WTC11 (cell line): ENCODE measurements at regions not wholly inside any gene's neighbourhood (a gene's known extent, or its start where the extent isn't known, plus 50 kb on each side); places are given as distances from the start of the nearest gene placed in this dataset.

Experiments used
- ATAC-seq: fragments of 200-7000 bp; cut with Tn5 transposase; 2 replicates; pipeline ENCODE4 v1.10.0; 2021; ENCODE audit warnings: mild to moderate bottlenecking, moderate library complexity
- CTCF ChIA-PET: fragments of 300-600 bp; sonication (Branson Sonifier 250); formaldehyde crosslinking; loops from one replicate; lab custom pipeline; 2021; ENCODE audit warnings: antibody characterized with exemption; lab: Charles Lee
- POLR2A ChIA-PET: fragments of 350-600 bp; sonication (Branson Sonifier 250); formaldehyde crosslinking; loops from one replicate; lab custom pipeline; 2021; ENCODE audit warnings: antibody characterized with exemption; lab: Charles Lee
- DNase-seq: peaks from one replicate; pipeline ENCODE4 v3.0.0; 2021; ENCODE audit warnings: low spot score
- H3K27ac Mint-ChIP-seq: 2 replicates; pipeline ENCODE4 v1.8.0; 2021; ENCODE audit warnings: mixed read lengths
- H3K27me3 Mint-ChIP-seq: 2 replicates; pipeline ENCODE4 v1.8.0; 2021; ENCODE audit warnings: low read depth, mild to moderate bottlenecking, moderate library complexity, mixed read lengths
- H3K36me3 Mint-ChIP-seq: 2 replicates; pipeline ENCODE4 v1.8.0; 2021; ENCODE audit warnings: mixed read lengths
- H3K4me1 Mint-ChIP-seq: 2 replicates; pipeline ENCODE4 v1.8.0; 2022; ENCODE audit warnings: mixed read lengths
- H3K4me3 Mint-ChIP-seq: 2 replicates; pipeline ENCODE4 v1.8.0; 2021; ENCODE audit warnings: mild to moderate bottlenecking, moderate library complexity, mixed read lengths
- H3K9me3 Mint-ChIP-seq: 2 replicates; pipeline ENCODE4 v1.8.0; 2021; ENCODE audit warnings: mixed read lengths
- CREB1 ChIP-seq: sonication (generic); formaldehyde crosslinking; IDR thresholded peaks from 2 replicates; pipeline ENCODE4 v1.8.0; 2023; ENCODE audit warnings: mild to moderate bottlenecking, missing genetic modification reagents
- GABPB1 ChIP-seq: sonication (generic); formaldehyde crosslinking; IDR thresholded peaks from 2 replicates; pipeline ENCODE4 v1.8.1; 2023; ENCODE audit warnings: mild to moderate bottlenecking, missing genetic modification reagents
- GTF2I ChIP-seq: fragments of 250-450 bp; sonication (Bioruptor Pico); conservative IDR thresholded peaks from 2 replicates; pipeline ENCODE4 v1.4.0; 2021; ENCODE audit warnings: mild to moderate bottlenecking
- MXD4 ChIP-seq: fragments of 250-450 bp; sonication (Bioruptor Pico); IDR thresholded peaks from 2 replicates; pipeline ENCODE4 v1.8.0; 2021; ENCODE audit warnings: mild to moderate bottlenecking, moderate library complexity, borderline replicate concordance
- NFE2L1 ChIP-seq: sonication (generic); formaldehyde crosslinking; IDR thresholded peaks from 2 replicates; pipeline ENCODE4 v1.8.1; 2023; ENCODE audit warnings: missing genetic modification reagents
- RELA ChIP-seq: sonication (generic); formaldehyde crosslinking; IDR thresholded peaks from 2 replicates; pipeline ENCODE4 v1.8.1; 2022; ENCODE audit warnings: missing genetic modification reagents, mild to moderate bottlenecking, borderline replicate concordance
- SOX15 ChIP-seq: fragments of 250-450 bp; sonication (Bioruptor Pico); IDR thresholded peaks from 2 replicates; pipeline ENCODE4 v1.9.0; 2021; ENCODE audit warnings: mild to moderate bottlenecking
- TEAD1 ChIP-seq: sonication (generic); formaldehyde crosslinking; IDR thresholded peaks from 2 replicates; pipeline ENCODE4 v1.8.0; 2022; ENCODE audit warnings: mild to moderate bottlenecking, missing genetic modification reagents
- TP53 ChIP-seq: sonication (generic); formaldehyde crosslinking; IDR thresholded peaks from 2 replicates; pipeline ENCODE4 v1.8.1; 2023; ENCODE audit warnings: mild to moderate bottlenecking, missing genetic modification reagents
- ZNF232 ChIP-seq: sonication (generic); formaldehyde crosslinking; IDR thresholded peaks from 2 replicates; pipeline ENCODE4 v1.8.0; 2022; ENCODE audit warnings: mild to moderate bottlenecking, missing genetic modification reagents
- ZNF396 ChIP-seq: fragments of 250-450 bp; sonication (Bioruptor Pico); IDR thresholded peaks from 2 replicates; pipeline ENCODE4 v1.8.0; 2021; ENCODE audit warnings: mild to moderate bottlenecking, moderate library complexity, borderline replicate concordance
- TF ChIP-seq, protein P1 (sequence below): sonication (generic); formaldehyde crosslinking; IDR thresholded peaks from 2 replicates; pipeline ENCODE4 v1.8.0; 2023; ENCODE audit warnings: mild to moderate bottlenecking, missing genetic modification reagents
- TF ChIP-seq, protein P2 (sequence below): sonication (generic); formaldehyde crosslinking; IDR thresholded peaks from 2 replicates; pipeline ENCODE4 v1.8.0; 2023; ENCODE audit warnings: missing genetic modification reagents
- TF ChIP-seq, protein P3 (sequence below): sonication (generic); formaldehyde crosslinking; IDR thresholded peaks from 2 replicates; pipeline ENCODE4 v1.8.0; 2023; ENCODE audit warnings: missing genetic modification reagents, mild to moderate bottlenecking, borderline replicate concordance
- TF ChIP-seq, protein P4 (sequence below): sonication (generic); formaldehyde crosslinking; conservative IDR thresholded peaks from 2 replicates; pipeline ENCODE4 v1.8.1; 2022; ENCODE audit warnings: mild to moderate bottlenecking, missing genetic modification reagents
- TF ChIP-seq, protein P5 (sequence below): sonication (generic); formaldehyde crosslinking; IDR thresholded peaks from 2 replicates; pipeline ENCODE4 v1.8.1; 2023; ENCODE audit warnings: mild to moderate bottlenecking, missing genetic modification reagents, borderline replicate concordance
- TF ChIP-seq, protein P6 (sequence below): sonication (generic); formaldehyde crosslinking; IDR thresholded peaks from 2 replicates; pipeline ENCODE4 v1.8.0; 2022; ENCODE audit warnings: mild to moderate bottlenecking, missing genetic modification reagents
- TF ChIP-seq, protein P7 (sequence below): sonication (generic); formaldehyde crosslinking; IDR thresholded peaks from 2 replicates; pipeline ENCODE4 v1.8.0; 2022; ENCODE audit warnings: missing genetic modification reagents
- TF ChIP-seq, protein P8 (sequence below): sonication (generic); formaldehyde crosslinking; IDR thresholded peaks from 2 replicates; pipeline ENCODE4 v1.8.0; 2022; ENCODE audit warnings: mild to moderate bottlenecking, missing genetic modification reagents

DNA sequence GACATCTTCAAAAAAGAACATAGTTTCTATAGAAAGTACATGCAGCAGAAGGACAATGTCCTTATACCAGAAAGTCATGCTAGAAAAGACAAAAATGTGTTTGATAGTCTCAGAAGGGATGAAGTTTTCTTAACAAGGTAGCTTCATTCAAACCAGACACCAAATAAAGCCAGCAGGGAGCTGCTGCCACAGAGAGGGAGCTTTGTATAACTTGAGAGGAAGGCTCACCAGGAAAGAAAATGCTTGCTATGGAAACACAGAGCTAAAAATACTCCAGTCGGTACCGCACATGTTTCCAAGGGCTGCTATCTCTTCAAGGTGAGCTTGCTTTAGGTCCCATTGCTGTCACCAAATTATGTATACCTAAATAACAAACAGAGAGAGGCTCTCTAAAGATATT lies 1074.8 kb upstream of the ALCAM start (continued):
- TF ChIP-seq, protein P1, sequence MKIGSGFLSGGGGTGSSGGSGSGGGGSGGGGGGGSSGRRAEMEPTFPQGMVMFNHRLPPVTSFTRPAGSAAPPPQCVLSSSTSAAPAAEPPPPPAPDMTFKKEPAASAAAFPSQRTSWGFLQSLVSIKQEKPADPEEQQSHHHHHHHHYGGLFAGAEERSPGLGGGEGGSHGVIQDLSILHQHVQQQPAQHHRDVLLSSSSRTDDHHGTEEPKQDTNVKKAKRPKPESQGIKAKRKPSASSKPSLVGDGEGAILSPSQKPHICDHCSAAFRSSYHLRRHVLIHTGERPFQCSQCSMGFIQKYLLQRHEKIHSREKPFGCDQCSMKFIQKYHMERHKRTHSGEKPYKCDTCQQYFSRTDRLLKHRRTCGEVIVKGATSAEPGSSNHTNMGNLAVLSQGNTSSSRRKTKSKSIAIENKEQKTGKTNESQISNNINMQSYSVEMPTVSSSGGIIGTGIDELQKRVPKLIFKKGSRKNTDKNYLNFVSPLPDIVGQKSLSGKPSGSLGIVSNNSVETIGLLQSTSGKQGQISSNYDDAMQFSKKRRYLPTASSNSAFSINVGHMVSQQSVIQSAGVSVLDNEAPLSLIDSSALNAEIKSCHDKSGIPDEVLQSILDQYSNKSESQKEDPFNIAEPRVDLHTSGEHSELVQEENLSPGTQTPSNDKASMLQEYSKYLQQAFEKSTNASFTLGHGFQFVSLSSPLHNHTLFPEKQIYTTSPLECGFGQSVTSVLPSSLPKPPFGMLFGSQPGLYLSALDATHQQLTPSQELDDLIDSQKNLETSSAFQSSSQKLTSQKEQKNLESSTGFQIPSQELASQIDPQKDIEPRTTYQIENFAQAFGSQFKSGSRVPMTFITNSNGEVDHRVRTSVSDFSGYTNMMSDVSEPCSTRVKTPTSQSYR: no peak
- TF ChIP-seq CREB1 (CRISPR knock-in tag) (no peak), TP53 (no peak), NFE2L1 (CRISPR knock-in tag) (no peak), TEAD1 (CRISPR knock-in tag) (no peak), ZNF396 (CRISPR knock-in tag) (no peak)

DNA sequence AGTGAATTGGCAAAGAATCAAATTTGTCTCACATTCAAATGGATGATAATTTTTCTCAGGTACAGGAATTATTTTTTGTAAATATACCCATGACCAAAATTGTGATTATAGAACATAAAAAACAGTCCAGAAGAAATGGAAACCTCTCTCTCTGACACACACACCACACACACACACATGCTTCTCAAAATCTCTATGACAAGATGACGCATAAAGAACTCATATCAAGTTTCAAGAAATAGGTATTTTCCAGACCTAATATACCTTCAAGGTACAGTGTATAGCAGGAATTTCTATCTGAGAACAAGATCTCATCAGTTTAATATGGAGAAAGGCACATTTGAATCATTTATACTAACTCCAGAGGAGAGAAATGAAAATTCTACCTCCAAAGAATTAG lies 1069.1 kb upstream of the ALCAM start:
- peaks cover 14% of the 10 kb centered on the region for H3K4me1 Mint-ChIP-seq
- no peaks in the 10 kb centered on the region for H3K27me3 Mint-ChIP-seq
- CTCF ChIA-PET: no interaction called here
- DNase-seq (no peak), ATAC-seq (no peak)
- H3K4me3 Mint-ChIP-seq: no peak overlapping the region
- H3K36me3 Mint-ChIP-seq: no peaks in the 10 kb centered on the region
- 0 out of 2 replicates have a peak, but pooled peaks cover 4% of the 10 kb centered on the region for H3K9me3 Mint-ChIP-seq
- no peak overlapping the region for H3K27ac Mint-ChIP-seq
- POLR2A ChIA-PET: no interaction called here
- TF ChIP-seq TP53 (no peak), CREB1 (CRISPR knock-in tag) (no peak), RELA (CRISPR knock-in tag) (no peak), ZNF396 (CRISPR knock-in tag) (no peak), GABPB1 (CRISPR knock-in tag) (no peak), ZNF232 (no peak), MXD4 (CRISPR knock-in tag) (no peak), GTF2I (CRISPR knock-in tag) (no peak), SOX15 (CRISPR knock-in tag) (no peak)
- TF ChIP-seq, protein P2, sequence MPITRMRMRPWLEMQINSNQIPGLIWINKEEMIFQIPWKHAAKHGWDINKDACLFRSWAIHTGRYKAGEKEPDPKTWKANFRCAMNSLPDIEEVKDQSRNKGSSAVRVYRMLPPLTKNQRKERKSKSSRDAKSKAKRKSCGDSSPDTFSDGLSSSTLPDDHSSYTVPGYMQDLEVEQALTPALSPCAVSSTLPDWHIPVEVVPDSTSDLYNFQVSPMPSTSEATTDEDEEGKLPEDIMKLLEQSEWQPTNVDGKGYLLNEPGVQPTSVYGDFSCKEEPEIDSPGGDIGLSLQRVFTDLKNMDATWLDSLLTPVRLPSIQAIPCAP (CRISPR knock-in tag): no peak
- TF ChIP-seq, protein P3, sequence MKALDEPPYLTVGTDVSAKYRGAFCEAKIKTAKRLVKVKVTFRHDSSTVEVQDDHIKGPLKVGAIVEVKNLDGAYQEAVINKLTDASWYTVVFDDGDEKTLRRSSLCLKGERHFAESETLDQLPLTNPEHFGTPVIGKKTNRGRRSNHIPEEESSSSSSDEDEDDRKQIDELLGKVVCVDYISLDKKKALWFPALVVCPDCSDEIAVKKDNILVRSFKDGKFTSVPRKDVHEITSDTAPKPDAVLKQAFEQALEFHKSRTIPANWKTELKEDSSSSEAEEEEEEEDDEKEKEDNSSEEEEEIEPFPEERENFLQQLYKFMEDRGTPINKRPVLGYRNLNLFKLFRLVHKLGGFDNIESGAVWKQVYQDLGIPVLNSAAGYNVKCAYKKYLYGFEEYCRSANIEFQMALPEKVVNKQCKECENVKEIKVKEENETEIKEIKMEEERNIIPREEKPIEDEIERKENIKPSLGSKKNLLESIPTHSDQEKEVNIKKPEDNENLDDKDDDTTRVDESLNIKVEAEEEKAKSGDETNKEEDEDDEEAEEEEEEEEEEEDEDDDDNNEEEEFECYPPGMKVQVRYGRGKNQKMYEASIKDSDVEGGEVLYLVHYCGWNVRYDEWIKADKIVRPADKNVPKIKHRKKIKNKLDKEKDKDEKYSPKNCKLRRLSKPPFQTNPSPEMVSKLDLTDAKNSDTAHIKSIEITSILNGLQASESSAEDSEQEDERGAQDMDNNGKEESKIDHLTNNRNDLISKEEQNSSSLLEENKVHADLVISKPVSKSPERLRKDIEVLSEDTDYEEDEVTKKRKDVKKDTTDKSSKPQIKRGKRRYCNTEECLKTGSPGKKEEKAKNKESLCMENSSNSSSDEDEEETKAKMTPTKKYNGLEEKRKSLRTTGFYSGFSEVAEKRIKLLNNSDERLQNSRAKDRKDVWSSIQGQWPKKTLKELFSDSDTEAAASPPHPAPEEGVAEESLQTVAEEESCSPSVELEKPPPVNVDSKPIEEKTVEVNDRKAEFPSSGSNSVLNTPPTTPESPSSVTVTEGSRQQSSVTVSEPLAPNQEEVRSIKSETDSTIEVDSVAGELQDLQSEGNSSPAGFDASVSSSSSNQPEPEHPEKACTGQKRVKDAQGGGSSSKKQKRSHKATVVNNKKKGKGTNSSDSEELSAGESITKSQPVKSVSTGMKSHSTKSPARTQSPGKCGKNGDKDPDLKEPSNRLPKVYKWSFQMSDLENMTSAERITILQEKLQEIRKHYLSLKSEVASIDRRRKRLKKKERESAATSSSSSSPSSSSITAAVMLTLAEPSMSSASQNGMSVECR (CRISPR knock-in tag): no peak
- TF ChIP-seq, protein P4, sequence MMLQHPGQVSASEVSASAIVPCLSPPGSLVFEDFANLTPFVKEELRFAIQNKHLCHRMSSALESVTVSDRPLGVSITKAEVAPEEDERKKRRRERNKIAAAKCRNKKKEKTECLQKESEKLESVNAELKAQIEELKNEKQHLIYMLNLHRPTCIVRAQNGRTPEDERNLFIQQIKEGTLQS (CRISPR knock-in tag): no peak
- TF ChIP-seq, protein P5, sequence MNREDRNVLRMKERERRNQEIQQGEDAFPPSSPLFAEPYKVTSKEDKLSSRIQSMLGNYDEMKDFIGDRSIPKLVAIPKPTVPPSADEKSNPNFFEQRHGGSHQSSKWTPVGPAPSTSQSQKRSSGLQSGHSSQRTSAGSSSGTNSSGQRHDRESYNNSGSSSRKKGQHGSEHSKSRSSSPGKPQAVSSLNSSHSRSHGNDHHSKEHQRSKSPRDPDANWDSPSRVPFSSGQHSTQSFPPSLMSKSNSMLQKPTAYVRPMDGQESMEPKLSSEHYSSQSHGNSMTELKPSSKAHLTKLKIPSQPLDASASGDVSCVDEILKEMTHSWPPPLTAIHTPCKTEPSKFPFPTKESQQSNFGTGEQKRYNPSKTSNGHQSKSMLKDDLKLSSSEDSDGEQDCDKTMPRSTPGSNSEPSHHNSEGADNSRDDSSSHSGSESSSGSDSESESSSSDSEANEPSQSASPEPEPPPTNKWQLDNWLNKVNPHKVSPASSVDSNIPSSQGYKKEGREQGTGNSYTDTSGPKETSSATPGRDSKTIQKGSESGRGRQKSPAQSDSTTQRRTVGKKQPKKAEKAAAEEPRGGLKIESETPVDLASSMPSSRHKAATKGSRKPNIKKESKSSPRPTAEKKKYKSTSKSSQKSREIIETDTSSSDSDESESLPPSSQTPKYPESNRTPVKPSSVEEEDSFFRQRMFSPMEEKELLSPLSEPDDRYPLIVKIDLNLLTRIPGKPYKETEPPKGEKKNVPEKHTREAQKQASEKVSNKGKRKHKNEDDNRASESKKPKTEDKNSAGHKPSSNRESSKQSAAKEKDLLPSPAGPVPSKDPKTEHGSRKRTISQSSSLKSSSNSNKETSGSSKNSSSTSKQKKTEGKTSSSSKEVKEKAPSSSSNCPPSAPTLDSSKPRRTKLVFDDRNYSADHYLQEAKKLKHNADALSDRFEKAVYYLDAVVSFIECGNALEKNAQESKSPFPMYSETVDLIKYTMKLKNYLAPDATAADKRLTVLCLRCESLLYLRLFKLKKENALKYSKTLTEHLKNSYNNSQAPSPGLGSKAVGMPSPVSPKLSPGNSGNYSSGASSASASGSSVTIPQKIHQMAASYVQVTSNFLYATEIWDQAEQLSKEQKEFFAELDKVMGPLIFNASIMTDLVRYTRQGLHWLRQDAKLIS: no peak
- TF ChIP-seq, protein P6, sequence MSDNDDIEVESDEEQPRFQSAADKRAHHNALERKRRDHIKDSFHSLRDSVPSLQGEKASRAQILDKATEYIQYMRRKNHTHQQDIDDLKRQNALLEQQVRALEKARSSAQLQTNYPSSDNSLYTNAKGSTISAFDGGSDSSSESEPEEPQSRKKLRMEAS (CRISPR knock-in tag): no peak
- TF ChIP-seq, protein P7, sequence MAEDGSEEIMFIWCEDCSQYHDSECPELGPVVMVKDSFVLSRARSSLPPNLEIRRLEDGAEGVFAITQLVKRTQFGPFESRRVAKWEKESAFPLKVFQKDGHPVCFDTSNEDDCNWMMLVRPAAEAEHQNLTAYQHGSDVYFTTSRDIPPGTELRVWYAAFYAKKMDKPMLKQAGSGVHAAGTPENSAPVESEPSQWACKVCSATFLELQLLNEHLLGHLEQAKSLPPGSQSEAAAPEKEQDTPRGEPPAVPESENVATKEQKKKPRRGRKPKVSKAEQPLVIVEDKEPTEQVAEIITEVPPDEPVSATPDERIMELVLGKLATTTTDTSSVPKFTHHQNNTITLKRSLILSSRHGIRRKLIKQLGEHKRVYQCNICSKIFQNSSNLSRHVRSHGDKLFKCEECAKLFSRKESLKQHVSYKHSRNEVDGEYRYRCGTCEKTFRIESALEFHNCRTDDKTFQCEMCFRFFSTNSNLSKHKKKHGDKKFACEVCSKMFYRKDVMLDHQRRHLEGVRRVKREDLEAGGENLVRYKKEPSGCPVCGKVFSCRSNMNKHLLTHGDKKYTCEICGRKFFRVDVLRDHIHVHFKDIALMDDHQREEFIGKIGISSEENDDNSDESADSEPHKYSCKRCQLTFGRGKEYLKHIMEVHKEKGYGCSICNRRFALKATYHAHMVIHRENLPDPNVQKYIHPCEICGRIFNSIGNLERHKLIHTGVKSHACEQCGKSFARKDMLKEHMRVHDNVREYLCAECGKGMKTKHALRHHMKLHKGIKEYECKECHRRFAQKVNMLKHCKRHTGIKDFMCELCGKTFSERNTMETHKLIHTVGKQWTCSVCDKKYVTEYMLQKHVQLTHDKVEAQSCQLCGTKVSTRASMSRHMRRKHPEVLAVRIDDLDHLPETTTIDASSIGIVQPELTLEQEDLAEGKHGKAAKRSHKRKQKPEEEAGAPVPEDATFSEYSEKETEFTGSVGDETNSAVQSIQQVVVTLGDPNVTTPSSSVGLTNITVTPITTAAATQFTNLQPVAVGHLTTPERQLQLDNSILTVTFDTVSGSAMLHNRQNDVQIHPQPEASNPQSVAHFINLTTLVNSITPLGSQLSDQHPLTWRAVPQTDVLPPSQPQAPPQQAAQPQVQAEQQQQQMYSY: no peak
- TF ChIP-seq, protein P8, sequence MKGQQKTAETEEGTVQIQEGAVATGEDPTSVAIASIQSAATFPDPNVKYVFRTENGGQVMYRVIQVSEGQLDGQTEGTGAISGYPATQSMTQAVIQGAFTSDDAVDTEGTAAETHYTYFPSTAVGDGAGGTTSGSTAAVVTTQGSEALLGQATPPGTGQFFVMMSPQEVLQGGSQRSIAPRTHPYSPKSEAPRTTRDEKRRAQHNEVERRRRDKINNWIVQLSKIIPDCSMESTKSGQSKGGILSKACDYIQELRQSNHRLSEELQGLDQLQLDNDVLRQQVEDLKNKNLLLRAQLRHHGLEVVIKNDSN (CRISPR knock-in tag): no peak
